GM13976 (cell line): ENCODE measurements at regions not wholly inside any gene's neighbourhood (a gene's known extent, or its start where the extent isn't known, plus 50 kb on each side); places are given as distances from the start of the nearest gene placed in this dataset.

Source experiments
- DNase-seq: peaks from one replicate; pipeline ENCODE4 v3.0.0; 2012; ENCODE audit warnings: low spot score
- CTCF ChIP-seq: IDR thresholded peaks from 2 replicates; pipeline ENCODE4 v1.5.1; 2012; ENCODE audit warnings: borderline replicate concordance, mild to moderate bottlenecking; ENCODE audit not compliant: insufficient read depth; ENCODE audit errors: extremely low read depth, missing control alignments, control extremely low read depth
- in situ Hi-C: fragments of 300-500 bp; cut with MboI; formaldehyde crosslinking; loops from one replicate; pipeline ENCODE4 v1.12.0; 2022; ENCODE audit warnings: low sequenced_read_pairs, mixed read lengths, inconsistent platforms; ENCODE audit not compliant: unreplicated experiment

- no peak for TF ChIP-seq CTCF
- DNase-seq: no peak
- in situ Hi-C loops: no loop called here
These were observed 402.4 kb upstream of the PDZRN3 start for GRCh38 chr3:74027121-74027520.

- in situ Hi-C loops: no loop called here
- TF ChIP-seq CTCF: no peak
- no peak for DNase-seq
These were observed 398.7 kb upstream of the PDZRN3 start for GRCh38 chr3:74023395-74023794.

- no peak for DNase-seq
- in situ Hi-C loops: no loop called here
- no peak for TF ChIP-seq CTCF
These were observed 396.7 kb upstream of the PDZRN3 start for GRCh38 chr3:74021449-74021848.

- in situ Hi-C loops: no loop called here
- no peak for DNase-seq
- no peak for TF ChIP-seq CTCF
These were observed 385.5 kb upstream of the PDZRN3 start for GRCh38 chr3:74009961-74010844.

- in situ Hi-C loops: no loop called here
- TF ChIP-seq CTCF: no peak
- no peak for DNase-seq
These were observed 379.6 kb upstream of the PDZRN3 start for GRCh38 chr3:74004386-74004785.

GRCh38 chr3:74003734-74004133, 379.0 kb upstream of the PDZRN3 start:
- in situ Hi-C loops: no loop called here

More at GRCh38 chr3:74003734-74004133, 379.0 kb upstream of the PDZRN3 start:
- no peak for DNase-seq
- no peak for TF ChIP-seq CTCF
